Stimulated activated naive CD4-positive, alpha-beta T cell (primary cell): ENCODE measurements at regions not wholly inside any gene's neighbourhood (a gene's known extent, or its start where the extent isn't known, plus 50 kb on each side); places are given as distances from the start of the nearest gene placed in this dataset.

Experiments used
- DNase-seq, 6 experiments: peaks; one replicate each; lab custom pipeline; 2025; lab: John Stamatoyannopoulos, UW

GRCh38 chr10:2173327-2173726, 436.0 kb upstream of the ADARB2 start:
- no peak for DNase-seq

GRCh38 chr10:2165771-2166460, 428.6 kb upstream of the ADARB2 start:
- DNase-seq = no peak

- DNase-seq = no peak
These were observed 413.0 kb upstream of the ADARB2 start for GRCh38 chr10:2150288-2150687.

GRCh38 chr10:2145926-2146478, 408.7 kb upstream of the ADARB2 start:
- no peak for DNase-seq

- DNase-seq = no peak
These were observed 408.2 kb upstream of the ADARB2 start for GRCh38 chr10:2145491-2145890.

GRCh38 chr10:2144584-2144983, 407.3 kb upstream of the ADARB2 start:
- no peak for DNase-seq

- DNase-seq = no peak
These were observed 406.0 kb upstream of the ADARB2 start for GRCh38 chr10:2143213-2143835.

GRCh38 chr10:2139746-2140145, 402.4 kb upstream of the ADARB2 start:
- DNase-seq = no peak

- no peak for DNase-seq
These were observed 400.3 kb upstream of the ADARB2 start for GRCh38 chr10:2137549-2138174.

- no peak for DNase-seq
These were observed 393.5 kb upstream of the ADARB2 start for GRCh38 chr10:2130705-2131305.

- DNase-seq = no peak
These were observed 391.7 kb upstream of the ADARB2 start for GRCh38 chr10:2128991-2129390.

- DNase-seq = no peak
These were observed 386.8 kb upstream of the ADARB2 start for GRCh38 chr10:2124135-2124534.

GRCh38 chr10:2122431-2123124, 385.3 kb upstream of the ADARB2 start:
- no peak for DNase-seq

GRCh38 chr10:2121929-2122328, 384.6 kb upstream of the ADARB2 start:
- no peak for DNase-seq

GRCh38 chr10:2121315-2121714, 384.0 kb upstream of the ADARB2 start:
- DNase-seq = no peak

- DNase-seq = no peak
These were observed 383.4 kb upstream of the ADARB2 start for GRCh38 chr10:2120746-2121145.

GRCh38 chr10:2119316-2119715, 382.0 kb upstream of the ADARB2 start:
- DNase-seq = no peak

- no peak for DNase-seq
These were observed 380.9 kb upstream of the ADARB2 start for GRCh38 chr10:2118201-2118600.

GRCh38 chr10:2117641-2118040, 380.3 kb upstream of the ADARB2 start:
- DNase-seq = no peak

GRCh38 chr10:2111965-2112364, 374.6 kb upstream of the ADARB2 start:
- no peak for DNase-seq

- DNase-seq = no peak
These were observed 371.2 kb upstream of the ADARB2 start for GRCh38 chr10:2108496-2108895.

- DNase-seq = no peak
These were observed 369.3 kb upstream of the ADARB2 start for GRCh38 chr10:2106641-2107040.
